IMR-90 (cell line): ENCODE measurements at regions not wholly inside any gene's neighbourhood (a gene's known extent, or its start where the extent isn't known, plus 50 kb on each side); places are given as distances from the start of the nearest gene placed in this dataset.

Experiments used
- ATAC-seq: fragments of 200-7000 bp; cut with Tn5 transposase; 2 replicates; pipeline ENCODE4 v1.9.1; 2020; ENCODE audit warnings: low read depth, mild to moderate bottlenecking, moderate library complexity
- BruUV-seq: library from RNA; stranded (reverse); fragments of 400-500 nt; replicated peaks from 2 replicates; lab custom pipeline; 2021; lab: Mats Ljungman, UMichigan
- CTCF ChIA-PET: fragments of 300-600 bp; formaldehyde crosslinking; extraction: SDS; loops from one replicate; lab custom pipeline; 2021; ENCODE audit warnings: antibody characterized with exemption; lab: Yijun Ruan, JAX
- POLR2A ChIA-PET: fragments of 300-600 bp; sonication (Branson Sonifier 250); formaldehyde crosslinking; loops from one replicate; lab custom pipeline; 2022; ENCODE audit warnings: antibody characterized with exemption; ENCODE audit not compliant: unreplicated experiment; lab: Charles Lee
- DNase-seq: peaks from one replicate; pipeline ENCODE4 v3.0.0; 2013
- H2AFZ ChIP-seq: replicated peaks from 2 replicates; pipeline ENCODE3; 2013; ENCODE audit warnings: low read length, mild to moderate bottlenecking; ENCODE audit not compliant: poor library complexity
- H2AK5ac ChIP-seq: 2 replicates; pipeline ENCODE4 v1.6.1; 2013; ENCODE audit warnings: low read depth, low read length, inconsistent platforms
- H2AK9ac ChIP-seq: replicated peaks from 2 replicates; pipeline ENCODE3; 2013; ENCODE audit warnings: mild to moderate bottlenecking, low read depth, low read length, moderate library complexity; ENCODE audit not compliant: poor library complexity
- H2BK120ac ChIP-seq: 2 replicates; pipeline ENCODE4 v1.6.1; 2013; ENCODE audit warnings: low read depth, low read length, inconsistent platforms
- H2BK15ac ChIP-seq: 3 replicates; pipeline ENCODE4 v1.6.1; 2013; ENCODE audit warnings: low read depth, low read length, inconsistent platforms
- H2BK20ac ChIP-seq: 2 replicates; pipeline ENCODE4 v1.6.1; 2013; ENCODE audit warnings: low read depth, mild to moderate bottlenecking, inconsistent platforms, low read length, moderate library complexity
- H2BK5ac ChIP-seq: 2 replicates; pipeline ENCODE4 v1.6.1; 2013; ENCODE audit warnings: mild to moderate bottlenecking, low read depth, low read length, inconsistent platforms; ENCODE audit not compliant: poor library complexity, severe bottlenecking
- H3K14ac ChIP-seq: replicated peaks from 2 replicates; pipeline ENCODE4 v1.6.1; 2013; ENCODE audit warnings: low read depth, low read length, inconsistent platforms
- H3K18ac ChIP-seq: 2 replicates; pipeline ENCODE4 v1.6.1; 2013; ENCODE audit warnings: low read depth, low read length, control low read depth
- H3K23ac ChIP-seq: 2 replicates; pipeline ENCODE4 v1.6.1; 2013; ENCODE audit warnings: low read depth, low read length, inconsistent platforms
- H3K27ac ChIP-seq: 2 replicates; pipeline ENCODE4 v1.5.1; 2013; ENCODE audit warnings: mild to moderate bottlenecking, control low read depth, low read length; ENCODE audit not compliant: insufficient read depth
- H3K27me3 ChIP-seq: 2 replicates; pipeline ENCODE4 v1.6.1; 2013; ENCODE audit warnings: low read length; ENCODE audit not compliant: control insufficient read depth, insufficient read depth
- H3K36me3 ChIP-seq: 2 replicates; pipeline ENCODE4 v1.6.1; 2013; ENCODE audit warnings: low read length, mixed read lengths; ENCODE audit not compliant: control insufficient read depth, insufficient read depth
- H3K4ac ChIP-seq: 2 replicates; pipeline ENCODE4 v1.6.1; 2013; ENCODE audit warnings: low read depth, low read length, inconsistent platforms
- H3K4me1 ChIP-seq: 2 replicates; pipeline ENCODE4 v1.6.1; 2013; ENCODE audit warnings: low read length, mixed read lengths; ENCODE audit not compliant: control insufficient read depth, insufficient read depth
- H3K4me2 ChIP-seq: 2 replicates; pipeline ENCODE4 v1.6.1; 2013; ENCODE audit warnings: low read depth, mild to moderate bottlenecking, control low read depth, low read length, moderate library complexity
- H3K4me3 ChIP-seq: 2 replicates; pipeline ENCODE4 v1.5.1; 2013; ENCODE audit warnings: low read depth, mild to moderate bottlenecking, control low read depth, low read length, moderate library complexity; ENCODE audit not compliant: insufficient read depth
- H3K56ac ChIP-seq: 2 replicates; pipeline ENCODE4 v1.6.1; 2013; ENCODE audit warnings: low read length, inconsistent platforms; ENCODE audit not compliant: insufficient read depth; ENCODE audit errors: extremely low read depth
- H3K79me1 ChIP-seq, 2 experiments: 2 replicates each; pipeline ENCODE4 v1.6.1; 2013; ENCODE audit warnings: low read length in 2 of 2, inconsistent platforms in 1 of 2, low read depth in 1 of 2
- H3K9ac ChIP-seq: 2 replicates; pipeline ENCODE4 v1.6.1; 2013; ENCODE audit warnings: low read depth, low read length, control low read depth
- H3K9me1 ChIP-seq: 2 replicates; pipeline ENCODE4 v1.6.1; 2013; ENCODE audit warnings: low read length, inconsistent platforms; ENCODE audit not compliant: insufficient read depth
- H3K9me3 ChIP-seq: 2 replicates; pipeline ENCODE4 v1.6.1; 2013; ENCODE audit warnings: low read length; ENCODE audit not compliant: control insufficient read depth, insufficient read depth
- H4K20me1 ChIP-seq: 2 replicates; pipeline ENCODE4 v1.6.1; 2013; ENCODE audit warnings: low read length, inconsistent platforms; ENCODE audit not compliant: insufficient read depth
- H4K5ac ChIP-seq: 2 replicates; pipeline ENCODE4 v1.6.1; 2013; ENCODE audit warnings: mild to moderate bottlenecking, low read depth, low read length, control low read depth
- H4K8ac ChIP-seq, 2 experiments: 2 replicates each; pipeline ENCODE4 v1.6.1; 2013; ENCODE audit warnings: low read depth in 2 of 2, low read length in 2 of 2, control low read depth in 1 of 2, inconsistent platforms in 1 of 2
- H4K91ac ChIP-seq: 2 replicates; pipeline ENCODE4 v1.6.1; 2013; ENCODE audit warnings: low read depth, low read length, inconsistent platforms; ENCODE audit not compliant: insufficient read depth
- BHLHE40 ChIP-seq: fragments of 150-350 bp; IDR thresholded peaks from 2 replicates; pipeline ENCODE4 v1.6.1; 2016; ENCODE audit warnings: mild to moderate bottlenecking, low read depth, low read length
- CHD1 ChIP-seq: IDR thresholded peaks from 2 replicates; pipeline ENCODE4 v1.6.1; 2012; ENCODE audit warnings: low read depth, low read length, improper control_type of control experiment
- FOS ChIP-seq: fragments of 150-350 bp; IDR thresholded peaks from 2 replicates; pipeline ENCODE4 v1.6.1; 2016; ENCODE audit warnings: low read depth, low read length
- MAFK ChIP-seq: IDR thresholded peaks from 2 replicates; pipeline ENCODE4 v1.6.1; 2012; ENCODE audit warnings: low read depth, low read length, improper control_type of control experiment
- MAZ ChIP-seq: IDR thresholded peaks from 2 replicates; pipeline ENCODE4 v1.6.1; 2012; ENCODE audit warnings: low read depth, mild to moderate bottlenecking, low read length, improper control_type of control experiment, moderate library complexity, borderline replicate concordance
- MXI1 ChIP-seq: IDR thresholded peaks from 2 replicates; pipeline ENCODE4 v1.6.1; 2012; ENCODE audit warnings: low read depth, mild to moderate bottlenecking, low read length, moderate library complexity, borderline replicate concordance
- NFE2L2 ChIP-seq: fragments of 150-350 bp; IDR thresholded peaks from 2 replicates; pipeline ENCODE4 v1.6.1; 2016; ENCODE audit warnings: low read depth, mild to moderate bottlenecking, low read length
- POLR2A ChIP-seq: IDR thresholded peaks from 2 replicates; pipeline ENCODE4 v1.6.1; 2012; ENCODE audit warnings: mild to moderate bottlenecking, low read depth, low read length
- RAD21 ChIP-seq: IDR thresholded peaks from 2 replicates; pipeline ENCODE4 v1.6.1; 2012; ENCODE audit warnings: low read length, improper control_type of control experiment
- RFX5 ChIP-seq: IDR thresholded peaks from 2 replicates; pipeline ENCODE4 v1.8.0; 2012; ENCODE audit warnings: low read depth, mild to moderate bottlenecking, low read length, moderate library complexity
- SMC3 ChIP-seq: fragments of 150-350 bp; IDR thresholded peaks from 2 replicates; pipeline ENCODE4 v1.6.1; 2016; ENCODE audit warnings: low read depth, mild to moderate bottlenecking, antibody characterized with exemption, low read length, moderate library complexity
- WGBS, 2 experiments: methylation state at CpG; one replicate each; pipeline versions ENCODE4 v1.1.5 to v1.1.7; 2013; ENCODE audit warnings: missing lambda C conversion rate in 2 of 2; ENCODE audit not compliant: insufficient read length in 1 of 2; ENCODE audit errors: extremely low coverage in 2 of 2; 5-methylcytosine and 5-hydroxymethylcytosine counted together
- dilution Hi-C: fragments of 300-500 bp; cut with HindIII; formaldehyde crosslinking; loops from one replicate; pipeline ENCODE4 v1.14.3; 2018; ENCODE audit warnings: low sequenced_read_pairs; ENCODE audit not compliant: unreplicated experiment
- in situ Hi-C: fragments of 300-500 bp; cut with MboI; formaldehyde crosslinking; loops from 3 replicates; pipeline ENCODE4 v1.14.3; 2019; ENCODE audit warnings: low sequenced_read_pairs, inconsistent platforms, mixed read lengths
- intact Hi-C: fragments of 100-400 bp; cut with micrococcal nuclease; formaldehyde crosslinking; loops from 2 replicates; pipeline ENCODE4 v1.10.0; 2022
- TF ChIP-seq, protein P1 (sequence below): fragments of 150-350 bp; IDR thresholded peaks from 2 replicates; pipeline ENCODE4 v1.6.1; 2017; ENCODE audit warnings: mild to moderate bottlenecking, antibody characterized with exemption, low read length, low read depth

- Histone ChIP-seq H2BK15ac (no peak overlapping the region), H2AK5ac (no peak overlapping the region), H3K14ac (no peak overlapping the region), H2BK120ac (no peak overlapping the region), H2AFZ (no peak overlapping the region), H4K5ac (no peak overlapping the region), H3K27ac (no peak overlapping the region), H3K36me3 (no peaks in the 10 kb centered on the region), H3K4me2 (no peak overlapping the region), H4K8ac (no peak overlapping the region), H3K9me3 (no peaks in the 10 kb centered on the region), H3K9me1 (peaks cover 10% of the 10 kb centered on the region), H3K56ac (no peak overlapping the region), H4K20me1 (peaks cover 3% of the 10 kb centered on the region; the same call in 1 of the 2 replicates), H3K4me1 (peaks cover 19% of the 10 kb centered on the region), H3K27me3 (peaks cover 3% of the 10 kb centered on the region), H2BK20ac (no peak overlapping the region), H3K4me3 (no peak overlapping the region), H3K23ac (no peak overlapping the region), H2BK5ac (no peak overlapping the region), H2AK9ac (no peak overlapping the region), H3K4ac (no peak overlapping the region), H3K18ac (no peak overlapping the region), H3K79me1 (no peaks in the 10 kb centered on the region), H3K9ac (no peak overlapping the region), H4K91ac (no peak overlapping the region)
- DNase-seq (no peak), ATAC-seq (no peak)
- WGBS, 2 experiments, result 88% methylated on average over 3 of the region's 8 CpGs; no CpG with 5 or more reads in 1 of the 2 experiments
- intact Hi-C loops, result no loop called here
- in situ Hi-C loops, result no loop called here
- dilution Hi-C loops, result no loop called here
- no peak for TF ChIP-seq BHLHE40
- no peak for TF ChIP-seq SMC3
- TF ChIP-seq, protein P1, sequence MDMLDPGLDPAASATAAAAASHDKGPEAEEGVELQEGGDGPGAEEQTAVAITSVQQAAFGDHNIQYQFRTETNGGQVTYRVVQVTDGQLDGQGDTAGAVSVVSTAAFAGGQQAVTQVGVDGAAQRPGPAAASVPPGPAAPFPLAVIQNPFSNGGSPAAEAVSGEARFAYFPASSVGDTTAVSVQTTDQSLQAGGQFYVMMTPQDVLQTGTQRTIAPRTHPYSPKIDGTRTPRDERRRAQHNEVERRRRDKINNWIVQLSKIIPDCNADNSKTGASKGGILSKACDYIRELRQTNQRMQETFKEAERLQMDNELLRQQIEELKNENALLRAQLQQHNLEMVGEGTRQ, result no peak
- TF ChIP-seq POLR2A, result no peak
- TF ChIP-seq RFX5, result no peak
- no peak for TF ChIP-seq MAFK
- TF ChIP-seq FOS, result no peak
- no peak for TF ChIP-seq CHD1
- TF ChIP-seq RAD21, result no peak
- no peak for TF ChIP-seq MXI1
- TF ChIP-seq MAZ, result no peak
- TF ChIP-seq NFE2L2, result no peak
- ChIA-PET POLR2A (no interaction called here), CTCF (no interaction called here)
- BruUV-seq, result no TSS peak
Measured at GRCh38 chr1:228898582-228898992, 163.3 kb downstream of the RHOU start.
